ENCODE measurements at regions not wholly inside any gene's neighbourhood (a gene's known extent, or its start where the extent isn't known, plus 50 kb on each side); places are given as distances from the start of the nearest gene placed in this dataset.

GRCh38 chr10:3890602-3891352, 105.8 kb upstream of the KLF6 start:
- intact Hi-C loops (cut with DNase I), result no loop called here
- no peak for DNase-seq
- H3K4me1 ChIP-seq (ENCODE audit: control insufficient read depth, insufficient read depth, low read length), result peaks cover 7% of the 10 kb centered on the region
- 88% methylated on average over 14 of the region's 14 CpGs for WGBS
- H3K27me3 ChIP-seq (ENCODE audit: control insufficient read depth, insufficient read depth), result no peaks in the 10 kb centered on the region
- H3K27ac ChIP-seq (ENCODE audit: low read length), result no peak overlapping the region
- H3K4me3 ChIP-seq (ENCODE audit: low read length), result no peak overlapping the region
- ATAC-seq, result no peak
- H3K9me3 ChIP-seq (ENCODE audit: control insufficient read depth, low read length), result no peaks in the 10 kb centered on the region

- ATAC-seq, result no peak
- DNase-seq, result no peak
- no peak overlapping the region for H3K27ac ChIP-seq (ENCODE audit: low read length)
- peaks cover 7% of the 10 kb centered on the region for H3K4me1 ChIP-seq (ENCODE audit: control insufficient read depth, insufficient read depth, low read length)
- 69% methylated on average over 4 of the region's 4 CpGs for WGBS
- H3K27me3 ChIP-seq (ENCODE audit: control insufficient read depth, insufficient read depth), result no peaks in the 10 kb centered on the region
- H3K9me3 ChIP-seq (ENCODE audit: control insufficient read depth, low read length), result no peaks in the 10 kb centered on the region
- intact Hi-C loops (cut with DNase I), result no loop called here
- no peak overlapping the region for H3K4me3 ChIP-seq (ENCODE audit: low read length)
Measured at GRCh38 chr10:3889961-3890522, 105.0 kb upstream of the KLF6 start.

- 45% methylated on average over 9 of the region's 9 CpGs for WGBS
- peak; percentile 56 to 70 for ATAC-seq
- DNase-seq, result peak in 2 of 3 donors; percentile 52 to 62
- peaks cover 7% of the 10 kb centered on the region for H3K4me1 ChIP-seq (ENCODE audit: control insufficient read depth, insufficient read depth, low read length)
- H3K27me3 ChIP-seq (ENCODE audit: control insufficient read depth, insufficient read depth), result no peaks in the 10 kb centered on the region
- intact Hi-C loops (cut with DNase I), result no loop called here
- no peaks in the 10 kb centered on the region for H3K9me3 ChIP-seq (ENCODE audit: control insufficient read depth, low read length)
- no peak overlapping the region for H3K4me3 ChIP-seq (ENCODE audit: low read length)
- no peak overlapping the region for H3K27ac ChIP-seq (ENCODE audit: low read length)
Measured at GRCh38 chr10:3887885-3888476, 103.0 kb upstream of the KLF6 start.

- Histone ChIP-seq H3K9me3 (ENCODE audit: control insufficient read depth, low read length) (no peaks in the 10 kb centered on the region), H3K27me3 (ENCODE audit: control insufficient read depth, insufficient read depth) (no peaks in the 10 kb centered on the region), H3K4me1 (ENCODE audit: control insufficient read depth, insufficient read depth, low read length) (peaks cover 7% of the 10 kb centered on the region), H3K4me3 (ENCODE audit: low read length) (no peak overlapping the region), H3K27ac (ENCODE audit: low read length) (peak overlapping the region; percentile 76)
- ATAC-seq, result no peak
- intact Hi-C loops (cut with DNase I), result no loop called here
- 82% methylated on average over 7 of the region's 7 CpGs for WGBS
- DNase-seq, result peak in 1 of 3 donors; percentile 25
Measured at GRCh38 chr10:3887404-3887803, 102.4 kb upstream of the KLF6 start.

- Histone ChIP-seq H3K27ac (ENCODE audit: low read length) (peak overlapping the region; percentile 97), H3K4me1 (ENCODE audit: control insufficient read depth, insufficient read depth, low read length) (peaks cover 7% of the 10 kb centered on the region), H3K9me3 (ENCODE audit: control insufficient read depth, low read length) (no peaks in the 10 kb centered on the region), H3K27me3 (ENCODE audit: control insufficient read depth, insufficient read depth) (no peaks in the 10 kb centered on the region), H3K4me3 (ENCODE audit: low read length) (peak overlapping the region; percentile 33)
- DNase-seq (peak; percentile 46 to 55 (median 50)), ATAC-seq (peak; percentile 85 to 90)
- intact Hi-C loops (cut with DNase I), result no loop called here
- 18% methylated on average over 11 of the region's 11 CpGs for WGBS
Measured at GRCh38 chr10:3886641-3887251, 101.7 kb upstream of the KLF6 start.

GRCh38 chr10:3886191-3886590, 101.2 kb upstream of the KLF6 start:
- Histone ChIP-seq H3K27me3 (ENCODE audit: control insufficient read depth, insufficient read depth) (no peaks in the 10 kb centered on the region), H3K4me3 (ENCODE audit: low read length) (peak overlapping the region; percentile 33), H3K4me1 (ENCODE audit: control insufficient read depth, insufficient read depth, low read length) (peaks cover 7% of the 10 kb centered on the region), H3K9me3 (ENCODE audit: control insufficient read depth, low read length) (no peaks in the 10 kb centered on the region), H3K27ac (ENCODE audit: low read length) (peak overlapping the region; percentile 97)
- WGBS, result 47% methylated on average over 14 of the region's 14 CpGs
- DNase-seq, result peak; percentile 48 to 88 (median 82)
- intact Hi-C loops (cut with DNase I), result no loop called here
- peak; percentile 67 to 71 for ATAC-seq

GRCh38 chr10:3882855-3883254, 97.8 kb upstream of the KLF6 start:
- intact Hi-C loops (cut with DNase I), result no loop called here
- H3K4me1 ChIP-seq (ENCODE audit: control insufficient read depth, insufficient read depth, low read length), result peaks cover 7% of the 10 kb centered on the region
- DNase-seq (no peak), ATAC-seq (no peak)
- H3K27me3 ChIP-seq (ENCODE audit: control insufficient read depth, insufficient read depth), result no peaks in the 10 kb centered on the region
- no peak overlapping the region for H3K4me3 ChIP-seq (ENCODE audit: low read length)
- 98% methylated on average over 4 of the region's 4 CpGs for WGBS
- H3K27ac ChIP-seq (ENCODE audit: low read length), result no peak overlapping the region
- no peaks in the 10 kb centered on the region for H3K9me3 ChIP-seq (ENCODE audit: control insufficient read depth, low read length)

- ATAC-seq (no peak), DNase-seq (no peak)
- H3K27me3 ChIP-seq (ENCODE audit: control insufficient read depth, insufficient read depth), result no peaks in the 10 kb centered on the region
- 98% methylated on average over 3 of the region's 3 CpGs for WGBS
- no peaks in the 10 kb centered on the region for H3K9me3 ChIP-seq (ENCODE audit: control insufficient read depth, low read length)
- intact Hi-C loops (cut with DNase I), result no loop called here
- peaks cover 1% of the 10 kb centered on the region for H3K4me1 ChIP-seq (ENCODE audit: control insufficient read depth, insufficient read depth, low read length)
- H3K27ac ChIP-seq (ENCODE audit: low read length), result no peak overlapping the region
- no peak overlapping the region for H3K4me3 ChIP-seq (ENCODE audit: low read length)
Measured at GRCh38 chr10:3881622-3882021, 96.6 kb upstream of the KLF6 start.

GRCh38 chr10:3879073-3879472, 94.1 kb upstream of the KLF6 start:
- DNase-seq (no peak), ATAC-seq (no peak)
- Histone ChIP-seq H3K4me1 (ENCODE audit: control insufficient read depth, insufficient read depth, low read length) (no peaks in the 10 kb centered on the region), H3K27me3 (ENCODE audit: control insufficient read depth, insufficient read depth) (no peaks in the 10 kb centered on the region), H3K9me3 (ENCODE audit: control insufficient read depth, low read length) (no peaks in the 10 kb centered on the region), H3K4me3 (ENCODE audit: low read length) (no peak overlapping the region), H3K27ac (ENCODE audit: low read length) (no peak overlapping the region)
- intact Hi-C loops (cut with DNase I), result no loop called here
- WGBS, result 93% methylated on average over 8 of the region's 8 CpGs

- no peak for ATAC-seq
- DNase-seq, result no peak
- intact Hi-C loops (cut with DNase I), result no loop called here
- no peak overlapping the region for H3K27ac ChIP-seq (ENCODE audit: low read length)
- no peaks in the 10 kb centered on the region for H3K27me3 ChIP-seq (ENCODE audit: control insufficient read depth, insufficient read depth)
- no peaks in the 10 kb centered on the region for H3K4me1 ChIP-seq (ENCODE audit: control insufficient read depth, insufficient read depth, low read length)
- 80% methylated on average over 4 of the region's 4 CpGs for WGBS
- H3K4me3 ChIP-seq (ENCODE audit: low read length), result no peak overlapping the region
- no peaks in the 10 kb centered on the region for H3K9me3 ChIP-seq (ENCODE audit: control insufficient read depth, low read length)
Measured at GRCh38 chr10:3877211-3878000, 92.4 kb upstream of the KLF6 start.
